Ishikawa (cell line): ENCODE measurements at regions not wholly inside any gene's neighbourhood (a gene's known extent, or its start where the extent isn't known, plus 50 kb on each side); places are given as distances from the start of the nearest gene placed in this dataset.

Source experiments
- CEBPB ChIP-seq: IDR thresholded peaks from 2 replicates; pipeline ENCODE4 v1.6.1; 2012
- CREB1 ChIP-seq: IDR thresholded peaks from 2 replicates; pipeline ENCODE4 v1.6.1; 2012; ENCODE audit warnings: low read depth
- EGR1 ChIP-seq: IDR thresholded peaks from 2 replicates; pipeline ENCODE4 v1.6.1; 2012
- EP300 ChIP-seq: IDR thresholded peaks from 2 replicates; pipeline ENCODE4 v1.6.1; 2012; ENCODE audit warnings: borderline replicate concordance
- FOXM1 ChIP-seq: IDR thresholded peaks from 2 replicates; pipeline ENCODE4 v1.6.1; 2012; ENCODE audit warnings: low read depth, borderline replicate concordance
- NFIC ChIP-seq: IDR thresholded peaks from 2 replicates; pipeline ENCODE4 v1.6.1; 2012
- RAD21 ChIP-seq: IDR thresholded peaks from 2 replicates; pipeline ENCODE4 v1.6.1; 2012; ENCODE audit warnings: low read depth
- TAF1 ChIP-seq: IDR thresholded peaks from 2 replicates; pipeline ENCODE4 v1.6.1; 2012; ENCODE audit warnings: low read depth, mild to moderate bottlenecking
- TCF12 ChIP-seq: IDR thresholded peaks from 2 replicates; pipeline ENCODE4 v1.6.1; 2012; ENCODE audit warnings: low read depth
- TEAD4 ChIP-seq: IDR thresholded peaks from 2 replicates; pipeline ENCODE4 v1.6.1; 2012
- USF1 ChIP-seq: IDR thresholded peaks from 2 replicates; pipeline ENCODE4 v1.6.1; 2012
- YY1 ChIP-seq: IDR thresholded peaks from 2 replicates; pipeline ENCODE4 v1.6.1; 2012; ENCODE audit warnings: low read depth
- ZBTB7A ChIP-seq: IDR thresholded peaks from 2 replicates; pipeline ENCODE4 v1.6.1; 2012; ENCODE audit warnings: low read depth
- TF ChIP-seq, protein P1 (sequence below): IDR thresholded peaks from 2 replicates; pipeline ENCODE4 v1.6.1; 2012
- TF ChIP-seq, protein P2 (sequence below): IDR thresholded peaks from 2 replicates; pipeline ENCODE4 v1.6.1; 2012; ENCODE audit warnings: low read depth, mild to moderate bottlenecking

- TF ChIP-seq NFIC (no peak), USF1 (no peak), TEAD4 (no peak), CREB1 (no peak), TCF12 (no peak), RAD21 (no peak), EP300 (no peak), TAF1 (no peak), EGR1 (no peak), CEBPB (no peak)
- TF ChIP-seq, protein P1, sequence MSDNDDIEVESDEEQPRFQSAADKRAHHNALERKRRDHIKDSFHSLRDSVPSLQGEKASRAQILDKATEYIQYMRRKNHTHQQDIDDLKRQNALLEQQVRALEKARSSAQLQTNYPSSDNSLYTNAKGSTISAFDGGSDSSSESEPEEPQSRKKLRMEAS, result no peak
- TF ChIP-seq, protein P2, sequence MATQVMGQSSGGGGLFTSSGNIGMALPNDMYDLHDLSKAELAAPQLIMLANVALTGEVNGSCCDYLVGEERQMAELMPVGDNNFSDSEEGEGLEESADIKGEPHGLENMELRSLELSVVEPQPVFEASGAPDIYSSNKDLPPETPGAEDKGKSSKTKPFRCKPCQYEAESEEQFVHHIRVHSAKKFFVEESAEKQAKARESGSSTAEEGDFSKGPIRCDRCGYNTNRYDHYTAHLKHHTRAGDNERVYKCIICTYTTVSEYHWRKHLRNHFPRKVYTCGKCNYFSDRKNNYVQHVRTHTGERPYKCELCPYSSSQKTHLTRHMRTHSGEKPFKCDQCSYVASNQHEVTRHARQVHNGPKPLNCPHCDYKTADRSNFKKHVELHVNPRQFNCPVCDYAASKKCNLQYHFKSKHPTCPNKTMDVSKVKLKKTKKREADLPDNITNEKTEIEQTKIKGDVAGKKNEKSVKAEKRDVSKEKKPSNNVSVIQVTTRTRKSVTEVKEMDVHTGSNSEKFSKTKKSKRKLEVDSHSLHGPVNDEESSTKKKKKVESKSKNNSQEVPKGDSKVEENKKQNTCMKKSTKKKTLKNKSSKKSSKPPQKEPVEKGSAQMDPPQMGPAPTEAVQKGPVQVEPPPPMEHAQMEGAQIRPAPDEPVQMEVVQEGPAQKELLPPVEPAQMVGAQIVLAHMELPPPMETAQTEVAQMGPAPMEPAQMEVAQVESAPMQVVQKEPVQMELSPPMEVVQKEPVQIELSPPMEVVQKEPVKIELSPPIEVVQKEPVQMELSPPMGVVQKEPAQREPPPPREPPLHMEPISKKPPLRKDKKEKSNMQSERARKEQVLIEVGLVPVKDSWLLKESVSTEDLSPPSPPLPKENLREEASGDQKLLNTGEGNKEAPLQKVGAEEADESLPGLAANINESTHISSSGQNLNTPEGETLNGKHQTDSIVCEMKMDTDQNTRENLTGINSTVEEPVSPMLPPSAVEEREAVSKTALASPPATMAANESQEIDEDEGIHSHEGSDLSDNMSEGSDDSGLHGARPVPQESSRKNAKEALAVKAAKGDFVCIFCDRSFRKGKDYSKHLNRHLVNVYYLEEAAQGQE, result no peak
Measured at GRCh38 chr3:40771112-40771511, 246.4 kb downstream of the ZNF621 start.

DNA sequence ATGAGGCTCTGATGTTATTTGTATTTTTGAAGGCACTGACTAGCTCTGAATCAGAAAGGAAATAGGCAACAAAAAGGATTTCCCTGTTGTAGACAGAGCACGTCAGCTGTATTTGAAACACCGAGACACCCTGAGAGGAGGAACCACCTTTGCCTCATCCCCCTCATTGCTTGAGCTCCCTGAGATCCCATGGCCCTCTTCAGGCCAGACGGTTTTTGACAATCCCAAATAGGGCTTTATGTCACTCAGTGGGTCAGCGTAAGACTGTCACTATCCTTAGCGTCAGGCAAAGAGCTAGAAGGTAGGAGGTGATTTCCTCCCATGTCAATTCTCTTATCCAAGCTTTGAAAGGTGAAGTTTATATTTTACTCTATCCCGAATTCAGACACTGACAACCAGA is 254.3 kb downstream of the ZNF621 start:
- no peak for TF ChIP-seq TCF12
- TF ChIP-seq, protein P1, result no peak
- no peak for TF ChIP-seq YY1
- TF ChIP-seq TAF1, result no peak
- TF ChIP-seq TEAD4, result no peak
- TF ChIP-seq ZBTB7A, result no peak
- TF ChIP-seq EGR1, result no peak

DNA sequence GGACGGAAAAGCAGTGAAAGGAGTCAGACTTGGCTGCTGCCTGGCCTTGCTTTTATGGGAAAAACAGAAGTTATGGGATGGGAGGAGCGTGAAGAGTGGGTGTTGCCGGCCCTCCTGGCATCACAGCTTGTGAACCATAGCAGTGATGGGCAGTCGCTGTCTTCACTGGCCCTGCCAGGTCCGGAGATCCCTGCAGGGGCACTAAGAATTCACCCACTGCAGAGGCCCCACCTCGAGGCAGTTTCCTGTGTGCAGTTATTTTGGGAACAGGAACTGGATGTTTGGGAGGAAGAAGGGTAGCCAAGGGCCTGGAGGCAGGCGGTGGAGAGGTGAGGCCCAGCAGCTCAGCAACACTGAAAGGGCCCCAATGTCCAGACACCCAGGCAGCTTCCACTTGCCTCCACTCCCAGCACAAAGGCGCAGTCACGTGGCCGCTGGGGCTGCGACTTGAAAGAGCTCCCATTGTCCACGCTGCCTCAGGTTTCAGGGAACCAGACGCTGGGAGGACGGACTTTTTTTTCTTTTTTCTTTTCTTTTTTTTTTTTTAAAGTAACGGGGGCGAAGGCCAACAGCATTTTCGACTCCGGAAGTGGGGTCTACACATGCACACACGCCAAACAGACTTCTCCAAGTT is 255.6 kb downstream of the ZNF621 start:
- peak; percentile 80 for TF ChIP-seq USF1
- no peak for TF ChIP-seq YY1

DNA sequence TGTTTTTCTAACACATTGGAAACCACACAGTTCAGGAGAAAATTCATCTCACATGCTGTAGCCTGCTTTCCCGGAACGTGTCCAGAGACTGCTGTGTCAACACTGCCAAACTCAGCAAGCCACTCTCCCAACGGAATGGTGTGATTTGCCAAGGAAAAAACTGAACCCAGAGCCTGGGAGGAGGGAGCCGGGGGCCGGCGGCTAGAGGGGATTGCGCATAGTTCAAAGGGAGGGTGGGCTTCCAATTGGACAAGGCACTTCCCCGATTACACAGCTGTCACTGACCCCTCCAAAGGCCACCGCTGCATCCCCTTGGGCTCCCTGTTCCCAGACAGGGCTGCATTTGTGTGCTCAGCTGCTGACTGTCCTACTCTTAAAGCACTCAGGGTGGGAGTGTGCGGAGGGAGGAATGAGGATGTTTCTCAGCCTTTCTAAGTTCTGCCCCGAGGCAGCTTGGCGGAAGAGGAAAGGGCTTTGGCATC is 256.2 kb downstream of the ZNF621 start:
- TF ChIP-seq TAF1, result no peak
- no peak for TF ChIP-seq ZBTB7A
- TF ChIP-seq TCF12, result no peak
- no peak for TF ChIP-seq RAD21
- no peak for TF ChIP-seq NFIC
- no peak for TF ChIP-seq TEAD4

DNA sequence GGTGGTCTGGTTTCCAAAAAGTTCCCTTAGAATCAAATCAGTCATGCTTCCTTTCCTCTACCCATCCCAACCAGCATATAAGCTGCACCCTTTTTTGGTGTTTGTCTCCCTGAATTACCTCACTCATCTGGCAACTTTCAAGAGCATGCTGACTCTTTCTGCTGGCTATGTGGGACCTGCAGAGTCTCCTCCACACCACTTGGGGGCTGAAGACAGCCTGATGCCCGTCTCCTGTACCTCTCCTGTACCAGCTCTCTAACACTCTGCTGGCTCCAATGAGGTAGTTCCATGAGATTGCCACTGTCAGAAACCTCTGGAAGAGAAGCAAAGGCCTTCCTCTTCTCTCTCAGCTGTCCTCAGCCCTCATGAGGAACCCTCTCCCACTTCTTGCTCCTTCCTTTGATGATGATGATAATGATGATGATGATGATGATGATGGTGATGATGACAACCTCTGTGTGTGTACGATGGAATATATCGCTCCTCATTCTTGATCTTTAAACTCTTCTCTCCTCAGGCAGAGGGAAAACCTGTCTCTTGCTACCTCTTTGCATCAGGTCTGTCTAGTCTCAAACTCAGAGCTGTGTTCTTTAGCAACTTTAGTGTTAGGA is 257.5 kb downstream of the ZNF621 start:
- TF ChIP-seq CEBPB (no peak), RAD21 (peak; percentile 12; the same call in 1 of the 2 replicates)

DNA sequence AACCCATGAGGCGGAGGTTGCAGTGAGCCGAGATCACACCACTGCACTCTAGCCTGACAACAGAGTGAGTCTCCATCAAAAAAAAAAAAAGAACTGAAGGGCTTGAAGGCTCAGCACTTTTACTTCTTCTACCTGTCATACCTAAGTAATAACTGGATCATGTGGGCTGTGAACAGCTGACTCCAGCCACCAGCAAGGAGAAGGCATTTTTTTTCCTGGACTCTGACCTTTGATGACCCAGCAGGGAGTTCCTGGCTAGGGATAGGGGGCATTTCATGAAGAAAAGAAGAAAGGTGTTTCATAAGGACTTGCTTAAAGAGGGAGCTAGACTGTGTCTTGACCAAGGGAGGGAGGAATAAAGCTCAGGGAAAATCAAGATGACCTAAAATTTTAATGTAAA is 266.0 kb downstream of the ZNF621 start:
- no peak for TF ChIP-seq TCF12
- TF ChIP-seq TEAD4, result no peak
- no peak for TF ChIP-seq EGR1
- no peak for TF ChIP-seq CREB1
- no peak for TF ChIP-seq RAD21
- TF ChIP-seq, protein P2, result no peak
- TF ChIP-seq, protein P1, result no peak
- TF ChIP-seq CEBPB, result no peak

- TF ChIP-seq TAF1, result no peak
- TF ChIP-seq, protein P2, result no peak
- TF ChIP-seq EGR1, result no peak
- TF ChIP-seq FOXM1, result no peak
- no peak for TF ChIP-seq CREB1
- TF ChIP-seq USF1, result no peak
- no peak for TF ChIP-seq TEAD4
- TF ChIP-seq, protein P1, result no peak
- no peak for TF ChIP-seq YY1
- no peak for TF ChIP-seq EP300
- no peak for TF ChIP-seq CEBPB
- no peak for TF ChIP-seq TCF12
- no peak for TF ChIP-seq NFIC
- no peak for TF ChIP-seq RAD21
- no peak for TF ChIP-seq ZBTB7A
Measured at GRCh38 chr3:40793730-40794129, 269.0 kb downstream of the ZNF621 start.
